ENCODE measurements at regions not wholly inside any gene's neighbourhood (a gene's known extent, or its start where the extent isn't known, plus 50 kb on each side); places are given as distances from the start of the nearest gene placed in this dataset.

- no peak for ATAC-seq (ENCODE audit: insufficient read depth, low read depth)
- peaks cover 4% of the 10 kb centered on the region for H3K27me3 ChIP-seq (ENCODE audit: insufficient read depth, low read length, poor library complexity)
Measured at GRCh38 chr1:18549906-18550305, 69.2 kb downstream of the KLHDC7A start.

GRCh38 chr1:18552631-18553030 is 71.9 kb downstream of the KLHDC7A start:
- H3K27me3 ChIP-seq (ENCODE audit: insufficient read depth, low read length, poor library complexity) = no peaks in the 10 kb centered on the region
- no peak overlapping the region for H3K4me2 ChIP-seq (ENCODE audit: insufficient read depth, low read length)
- H3K4me3 ChIP-seq (ENCODE audit: low read depth in 1 of 2, low read length in 2 of 2) = no peak overlapping the region
- no peaks in the 10 kb centered on the region for H3K79me2 ChIP-seq (ENCODE audit: insufficient read depth, low read length)
- no peak for TF ChIP-seq CTCF (IDR thresholded peaks at IDR 0.05; ENCODE audit: borderline replicate concordance, extremely low read depth, low read length, poor library complexity, severe bottlenecking)
- no peak for TF ChIP-seq EZH2 (IDR thresholded peaks at IDR 0.05; ENCODE audit: borderline replicate concordance, low read depth, low read length, severe bottlenecking)
- H3K36me3 ChIP-seq (ENCODE audit: insufficient read depth, low read length) = no peaks in the 10 kb centered on the region
- no peak overlapping the region for H3K27ac ChIP-seq (ENCODE audit: low read length)
- no peak overlapping the region for H2AFZ ChIP-seq (ENCODE audit: low read depth, low read length)
- H4K20me1 ChIP-seq (ENCODE audit: insufficient read depth, low read length) = peaks cover 4% of the 10 kb centered on the region
- no peaks in the 10 kb centered on the region for H3K4me1 ChIP-seq (ENCODE audit: insufficient read depth, low read length)
- no peaks in the 10 kb centered on the region for H3K9me3 ChIP-seq (ENCODE audit: insufficient read depth, low read length, severe bottlenecking)
- DNase-seq (no peak), ATAC-seq (ENCODE audit: insufficient read depth, low read depth) (no peak)
- H3K9ac ChIP-seq (ENCODE audit: low read depth, low read length) = no peak overlapping the region

More at GRCh38 chr1:18549906-18550305, 69.2 kb downstream of the KLHDC7A start:
- H3K9me3 ChIP-seq (ENCODE audit: insufficient read depth, low read length, severe bottlenecking) = no peaks in the 10 kb centered on the region
- H3K9ac ChIP-seq (ENCODE audit: low read depth, low read length) = no peak overlapping the region
- no peaks in the 10 kb centered on the region; the same call in 1 of the 2 replicates for H4K20me1 ChIP-seq (ENCODE audit: insufficient read depth, low read length)
- no peak for TF ChIP-seq EZH2 (IDR thresholded peaks at IDR 0.05; ENCODE audit: borderline replicate concordance, low read depth, low read length, severe bottlenecking)
- TF ChIP-seq CTCF (IDR thresholded peaks at IDR 0.05; ENCODE audit: borderline replicate concordance, extremely low read depth, low read length, poor library complexity, severe bottlenecking) = no peak
- H2AFZ ChIP-seq (ENCODE audit: low read depth, low read length) = no peak overlapping the region
- H3K36me3 ChIP-seq (ENCODE audit: insufficient read depth, low read length) = no peaks in the 10 kb centered on the region
- H3K79me2 ChIP-seq (ENCODE audit: insufficient read depth, low read length) = no peaks in the 10 kb centered on the region
- H3K4me1 ChIP-seq (ENCODE audit: insufficient read depth, low read length) = no peaks in the 10 kb centered on the region
- H3K27ac ChIP-seq (ENCODE audit: low read length) = no peak overlapping the region
- no peak for DNase-seq
- no peak overlapping the region for H3K4me2 ChIP-seq (ENCODE audit: insufficient read depth, low read length)
- H3K4me3 ChIP-seq (ENCODE audit: low read depth in 1 of 2, low read length in 2 of 2) = no peak overlapping the region

GRCh38 chr1:18553388-18553787 is 72.7 kb downstream of the KLHDC7A start:
- Histone ChIP-seq H3K9me3 (ENCODE audit: insufficient read depth, low read length, severe bottlenecking) (no peaks in the 10 kb centered on the region), H3K4me2 (ENCODE audit: insufficient read depth, low read length) (no peak overlapping the region), H2AFZ (ENCODE audit: low read depth, low read length) (no peak overlapping the region), H3K4me3 (ENCODE audit: low read depth in 1 of 2, low read length in 2 of 2) (no peak overlapping the region), H3K9ac (ENCODE audit: low read depth, low read length) (no peak overlapping the region), H3K27ac (ENCODE audit: low read length) (no peak overlapping the region), H3K36me3 (ENCODE audit: insufficient read depth, low read length) (no peaks in the 10 kb centered on the region), H3K79me2 (ENCODE audit: insufficient read depth, low read length) (no peaks in the 10 kb centered on the region), H3K27me3 (ENCODE audit: insufficient read depth, low read length, poor library complexity) (peaks cover 6% of the 10 kb centered on the region), H3K4me1 (ENCODE audit: insufficient read depth, low read length) (no peaks in the 10 kb centered on the region), H4K20me1 (ENCODE audit: insufficient read depth, low read length) (peaks cover 4% of the 10 kb centered on the region)
- no peak for TF ChIP-seq CTCF (IDR thresholded peaks at IDR 0.05; ENCODE audit: borderline replicate concordance, extremely low read depth, low read length, poor library complexity, severe bottlenecking)
- no peak for TF ChIP-seq EZH2 (IDR thresholded peaks at IDR 0.05; ENCODE audit: borderline replicate concordance, low read depth, low read length, severe bottlenecking)
- ATAC-seq (ENCODE audit: insufficient read depth, low read depth) (no peak), DNase-seq (no peak)

GRCh38 chr1:18554099-18554498 is 73.4 kb downstream of the KLHDC7A start:
- Histone ChIP-seq H4K20me1 (ENCODE audit: insufficient read depth, low read length) (peaks cover 4% of the 10 kb centered on the region; the same call in 1 of the 2 replicates), H3K36me3 (ENCODE audit: insufficient read depth, low read length) (no peaks in the 10 kb centered on the region), H2AFZ (ENCODE audit: low read depth, low read length) (no peak overlapping the region), H3K9me3 (ENCODE audit: insufficient read depth, low read length, severe bottlenecking) (no peaks in the 10 kb centered on the region), H3K79me2 (ENCODE audit: insufficient read depth, low read length) (no peaks in the 10 kb centered on the region), H3K4me2 (ENCODE audit: insufficient read depth, low read length) (no peak overlapping the region), H3K27ac (ENCODE audit: low read length) (no peak overlapping the region), H3K4me3 (ENCODE audit: low read depth in 1 of 2, low read length in 2 of 2) (no peak overlapping the region), H3K9ac (ENCODE audit: low read depth, low read length) (no peak overlapping the region), H3K27me3 (ENCODE audit: insufficient read depth, low read length, poor library complexity) (peaks cover 6% of the 10 kb centered on the region), H3K4me1 (ENCODE audit: insufficient read depth, low read length) (no peaks in the 10 kb centered on the region)
- ATAC-seq (ENCODE audit: insufficient read depth, low read depth) = no peak
- TF ChIP-seq EZH2 (IDR thresholded peaks at IDR 0.05; ENCODE audit: borderline replicate concordance, low read depth, low read length, severe bottlenecking) = no peak
- TF ChIP-seq CTCF (IDR thresholded peaks at IDR 0.05; ENCODE audit: borderline replicate concordance, extremely low read depth, low read length, poor library complexity, severe bottlenecking) = no peak
- no peak for DNase-seq

Data from DND-41 (cell line).